HG03354 (cell line): ENCODE measurements at regions not wholly inside any gene's neighbourhood (a gene's known extent, or its start where the extent isn't known, plus 50 kb on each side); places are given as distances from the start of the nearest gene placed in this dataset.

Source experiments
- ATAC-seq: cut with Tn5 transposase; IDR thresholded peaks from one replicate; pipeline ENCODE4 v1.9.1; 2021; ENCODE audit warnings: mild to moderate bottlenecking; ENCODE audit not compliant: unreplicated experiment, poor library complexity, severe bottlenecking

DNA sequence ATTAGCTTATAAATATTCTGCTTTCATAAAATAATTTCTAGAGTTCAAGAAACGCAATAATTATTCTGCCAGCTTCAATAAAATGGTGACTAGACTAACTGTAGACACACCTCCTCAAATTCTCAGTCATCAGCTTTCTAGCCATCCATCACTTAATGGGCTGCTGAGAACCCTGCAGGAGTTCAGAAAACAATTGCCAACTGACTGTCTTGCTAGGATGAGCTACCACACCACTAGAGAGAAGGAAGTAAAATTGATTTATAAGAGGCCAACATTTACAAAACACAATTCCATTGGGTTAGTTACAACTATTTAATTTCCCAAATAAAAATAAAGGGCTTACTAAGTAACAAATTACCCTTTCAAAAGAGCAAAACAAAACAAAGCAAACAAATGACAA, 126.5 kb upstream of the PAPPA start:
- no peak for ATAC-seq

DNA sequence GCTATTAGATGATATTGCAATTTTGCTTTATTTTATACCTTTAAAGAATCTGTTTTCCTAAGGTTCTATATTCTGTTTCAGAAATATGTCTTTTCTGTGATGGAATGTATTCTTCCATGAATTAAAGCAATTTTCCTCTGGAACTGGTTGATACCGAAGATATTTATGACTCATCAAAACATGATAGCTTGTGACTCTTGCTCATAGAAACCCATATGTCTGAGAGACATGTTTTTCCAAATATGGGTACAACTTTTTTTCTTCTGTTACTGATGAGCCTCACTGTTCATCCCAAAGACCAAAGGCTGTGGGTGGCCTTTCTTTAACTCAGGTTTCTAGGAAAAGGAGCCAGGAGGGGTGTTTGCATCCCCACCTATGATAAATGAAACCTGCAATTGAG, 126.1 kb upstream of the PAPPA start:
- no peak for ATAC-seq

DNA sequence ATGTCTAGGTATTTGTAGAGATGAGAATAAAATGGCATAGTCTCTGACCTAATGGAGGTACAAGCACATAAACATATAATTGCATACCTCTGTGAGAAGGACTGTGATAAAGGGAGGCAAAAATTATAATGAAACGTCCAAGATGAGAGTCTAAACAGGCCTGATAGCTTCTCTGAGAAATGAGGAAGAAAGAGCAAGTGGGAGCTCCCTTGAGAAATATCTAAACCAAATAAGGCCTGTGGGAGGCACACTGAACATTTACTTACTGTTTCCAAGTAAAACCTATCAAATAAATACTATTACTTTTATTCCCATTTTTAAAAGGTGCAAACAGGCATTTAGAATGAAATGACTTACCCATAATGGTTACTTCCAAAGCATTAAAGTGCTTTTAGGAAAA, 125.6 kb upstream of the PAPPA start:
- ATAC-seq: no peak

DNA sequence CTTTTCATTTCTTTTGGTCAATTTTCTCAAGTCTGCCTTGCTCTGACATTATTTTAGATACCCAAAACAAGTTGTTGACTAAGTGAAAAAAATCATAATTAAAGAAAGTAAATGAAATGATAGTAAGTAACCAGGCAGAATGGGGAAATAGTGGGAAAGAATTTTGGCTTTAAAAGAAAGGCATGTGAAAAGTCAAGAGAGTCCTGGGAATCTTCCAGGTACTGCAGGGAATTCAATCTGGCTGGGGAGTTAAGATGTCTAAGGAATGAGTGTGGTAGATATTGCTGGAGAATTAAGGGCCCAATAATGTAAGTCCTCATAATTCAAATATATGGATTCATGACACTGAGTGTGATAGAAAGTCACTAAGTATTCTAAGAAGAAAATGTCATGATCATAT, 123.1 kb upstream of the PAPPA start:
- ATAC-seq: no peak

DNA sequence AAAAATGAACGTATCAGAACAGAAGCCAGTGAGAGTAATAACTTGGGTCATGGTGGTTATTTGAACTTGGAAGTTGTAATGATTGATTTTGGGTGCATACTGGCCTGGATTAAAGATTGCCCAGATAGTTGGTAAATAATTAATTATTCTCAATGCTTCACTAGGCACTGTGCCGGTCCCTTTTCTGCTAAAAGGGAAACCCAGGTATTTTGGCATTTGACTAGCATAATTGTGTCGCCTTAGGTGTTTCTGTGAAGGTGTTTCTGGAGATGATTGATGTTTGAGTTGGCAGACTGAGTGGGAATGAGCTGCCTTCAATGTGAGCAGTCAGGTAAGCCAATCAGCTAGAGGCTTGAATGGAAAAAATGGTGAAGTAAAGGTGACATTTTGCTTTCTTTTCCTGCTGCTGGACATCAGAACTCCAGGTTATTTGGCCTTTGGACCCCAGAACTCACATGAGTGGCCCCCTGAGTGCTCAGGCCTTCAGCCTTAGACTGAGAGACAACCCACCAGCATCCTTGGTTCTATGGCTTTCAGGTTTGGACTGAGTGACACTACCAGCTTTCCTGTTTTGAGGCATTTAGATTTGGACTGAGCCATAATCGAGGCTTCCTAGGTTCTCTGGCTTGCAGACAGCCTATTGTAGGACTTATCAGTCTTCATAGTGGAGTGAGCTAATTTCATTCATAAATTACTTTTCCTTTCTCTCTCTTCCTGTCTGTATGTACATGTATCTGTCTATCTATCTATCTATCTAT, 120.7 kb upstream of the PAPPA start:
- no peak for ATAC-seq

DNA sequence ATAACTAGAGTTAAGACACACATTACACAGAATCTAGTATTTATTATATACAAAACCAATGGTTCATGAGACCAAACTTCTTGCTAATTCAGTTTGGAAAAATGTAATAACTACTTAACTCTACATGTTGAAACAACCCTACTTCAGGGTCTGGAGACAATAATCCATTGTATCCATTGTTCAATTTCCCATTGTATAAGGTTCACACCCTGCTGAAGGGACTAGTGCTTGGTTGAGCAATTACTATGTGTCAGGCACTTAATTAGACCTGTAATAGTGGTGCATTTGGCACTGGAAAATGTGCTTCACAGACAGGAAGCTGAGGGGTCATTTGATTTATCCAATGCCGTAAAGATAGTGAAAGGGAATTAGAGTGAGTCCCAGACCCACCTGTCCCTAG, 114.3 kb upstream of the PAPPA start:
- no peak for ATAC-seq

DNA sequence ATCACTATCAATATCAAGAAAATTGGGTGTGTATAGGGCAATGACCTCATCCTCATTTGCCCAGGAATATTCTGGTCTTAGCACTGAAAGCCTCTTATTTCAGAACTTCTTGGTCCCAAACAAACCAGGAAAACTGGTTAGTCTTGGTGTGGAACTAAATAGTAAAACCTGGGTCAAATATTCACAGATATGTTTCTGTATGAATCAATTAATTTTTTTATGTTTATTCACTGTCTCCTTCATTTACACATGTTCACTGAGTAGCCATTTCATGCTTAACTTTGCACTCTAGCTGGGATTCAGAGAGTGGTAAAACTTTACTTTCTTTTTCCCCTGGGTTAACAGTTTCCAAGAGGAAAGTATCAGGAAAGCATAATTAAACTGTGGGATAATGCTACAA, 113.7 kb upstream of the PAPPA start:
- ATAC-seq: no peak

DNA sequence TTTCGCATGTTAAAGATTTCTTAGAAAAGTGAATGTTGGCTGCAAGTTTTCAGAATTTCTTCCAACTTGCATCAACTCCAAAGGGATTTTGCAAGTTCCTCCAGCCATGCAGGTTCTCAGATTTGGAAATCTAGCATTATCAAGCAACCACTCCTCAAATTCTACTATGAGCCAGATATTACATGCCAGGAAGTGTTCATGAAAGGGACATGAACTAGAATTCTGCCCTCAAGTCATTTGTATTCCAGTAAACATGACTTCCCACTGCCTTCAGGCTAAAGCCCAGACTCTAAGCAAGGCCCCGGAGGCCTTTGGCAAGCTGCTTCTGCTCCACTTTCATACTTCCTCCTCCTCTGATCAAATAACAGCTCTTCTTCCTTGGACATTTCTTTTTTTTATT, 111.3 kb upstream of the PAPPA start:
- ATAC-seq: no peak

DNA sequence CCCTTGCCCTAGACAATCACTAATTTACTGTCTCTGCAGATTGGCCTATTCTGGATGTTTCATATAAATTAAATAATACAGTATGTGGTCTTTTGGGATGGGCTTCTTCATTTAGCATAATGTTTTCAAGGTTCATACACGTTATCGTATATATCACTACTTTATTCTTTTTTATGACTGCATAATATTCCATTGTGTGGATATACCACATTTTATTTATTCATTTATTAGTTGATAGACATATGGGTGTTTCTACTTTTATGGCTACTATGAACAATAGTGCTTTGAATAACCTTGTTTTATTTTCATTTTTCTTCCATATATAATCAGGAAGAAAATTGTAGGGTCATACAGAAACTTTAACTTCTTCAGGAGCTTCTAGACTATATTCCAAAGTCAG, 108.5 kb upstream of the PAPPA start:
- no peak for ATAC-seq

DNA sequence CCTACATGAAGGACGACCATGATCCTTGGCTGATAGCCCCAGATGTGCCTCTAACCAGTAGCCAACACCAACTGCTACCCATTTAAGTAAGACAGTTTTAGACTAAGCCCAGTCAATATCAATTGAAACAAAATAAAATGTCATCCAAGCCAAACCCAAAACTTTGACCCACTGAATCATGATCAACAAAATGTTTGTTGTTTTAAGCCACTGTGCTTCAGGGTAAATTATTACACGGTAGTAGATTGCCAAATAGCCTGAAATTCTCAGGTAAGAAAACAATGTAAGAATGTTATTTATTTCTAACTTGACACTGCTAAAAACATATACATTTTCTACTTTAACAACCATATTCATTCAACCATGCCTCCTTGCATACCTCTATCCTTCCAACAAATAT, 105.5 kb upstream of the PAPPA start:
- no peak for ATAC-seq

DNA sequence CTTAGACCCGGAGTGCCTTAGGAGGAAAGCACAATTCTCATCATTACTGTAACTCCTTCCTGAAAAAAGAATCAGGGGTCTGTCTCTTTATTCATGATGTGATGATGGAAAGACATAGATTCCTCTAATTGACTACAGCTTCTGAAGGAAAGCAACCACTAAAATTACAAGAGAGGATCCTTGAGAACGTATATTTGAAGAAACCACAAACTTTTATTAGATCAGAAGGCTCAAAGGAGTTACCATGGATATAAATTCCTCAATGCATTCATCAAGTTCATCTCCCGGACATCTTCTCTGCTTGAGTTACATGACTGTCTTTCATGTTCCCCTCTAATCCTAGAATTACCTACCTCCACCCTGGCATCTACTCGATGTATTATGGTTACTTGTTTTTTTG, 104.1 kb upstream of the PAPPA start:
- no peak for ATAC-seq

DNA sequence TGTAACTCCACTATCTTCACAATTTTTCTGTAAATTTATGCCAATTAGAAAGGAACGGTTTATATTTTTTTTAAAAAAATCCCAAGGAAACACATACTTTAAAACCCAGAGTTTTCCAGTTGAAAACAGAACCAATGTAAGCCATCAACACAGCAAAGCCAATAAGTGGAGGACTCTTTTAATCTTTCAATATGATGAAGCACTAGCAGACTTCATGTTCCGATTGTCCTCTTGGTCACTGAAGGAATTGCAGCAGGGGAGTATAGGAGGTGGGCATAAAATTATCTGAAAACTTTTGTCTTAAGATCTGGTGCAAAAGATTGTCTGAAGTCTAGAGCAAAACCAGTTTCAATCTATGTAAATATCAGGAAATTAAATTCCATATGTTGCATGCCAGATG, 102.1 kb upstream of the PAPPA start:
- no peak for ATAC-seq

DNA sequence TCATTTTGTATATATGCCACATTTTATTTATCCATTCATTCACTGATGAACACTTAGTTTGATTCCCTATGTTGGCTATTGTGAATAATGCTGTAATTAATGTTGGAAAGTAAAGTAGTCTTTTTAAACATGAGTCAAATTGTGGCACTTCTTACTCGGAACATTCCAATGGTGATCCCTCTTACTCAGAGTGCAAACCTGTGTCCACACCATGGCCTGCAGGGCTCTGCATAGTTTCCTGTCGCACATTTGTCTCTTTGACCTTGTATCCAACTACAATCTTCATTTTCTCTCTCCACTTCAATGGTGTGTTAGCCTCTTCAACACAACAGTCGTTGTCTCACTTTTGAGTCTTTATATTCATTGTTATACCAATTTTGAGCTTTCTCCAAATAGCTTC, 98.1 kb upstream of the PAPPA start:
- no peak for ATAC-seq

DNA sequence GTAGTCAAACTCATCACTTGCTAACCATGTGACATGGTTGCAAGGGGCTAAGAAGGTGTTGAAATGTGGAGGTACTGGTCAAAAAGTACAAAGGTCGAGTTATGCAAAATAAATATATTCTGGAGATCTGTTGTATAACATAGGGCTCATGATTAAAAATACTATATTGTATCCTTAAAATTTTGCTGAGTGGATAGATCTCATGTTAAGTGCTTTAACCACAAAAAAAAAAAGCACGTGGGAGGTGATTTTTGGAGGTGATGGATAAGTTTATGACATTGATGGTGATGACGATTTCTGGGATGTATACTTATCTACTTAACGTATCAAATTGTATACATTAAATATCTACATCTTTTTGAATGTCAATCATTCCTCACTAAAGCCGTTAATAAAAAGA, 96.2 kb upstream of the PAPPA start:
- no peak for ATAC-seq

DNA sequence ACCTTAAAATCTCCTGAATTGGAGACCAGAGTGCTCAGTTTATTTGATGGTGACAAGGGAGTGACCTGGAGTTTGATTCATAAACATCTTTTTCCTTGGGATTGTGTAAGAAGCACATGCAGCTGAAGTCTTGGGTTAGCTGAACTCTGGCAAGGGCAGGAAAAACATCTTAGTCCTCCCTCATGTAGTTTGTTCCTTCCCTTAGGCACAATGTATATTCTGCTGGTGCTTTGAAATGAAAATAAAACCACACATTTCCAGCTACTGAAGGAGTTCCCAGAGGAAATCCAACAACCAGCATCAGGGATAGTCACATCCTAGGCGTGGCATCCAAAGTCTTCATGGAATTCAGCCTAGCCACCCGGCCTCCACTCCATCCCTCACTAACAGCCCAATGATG, 95.2 kb upstream of the PAPPA start:
- ATAC-seq: no peak

DNA sequence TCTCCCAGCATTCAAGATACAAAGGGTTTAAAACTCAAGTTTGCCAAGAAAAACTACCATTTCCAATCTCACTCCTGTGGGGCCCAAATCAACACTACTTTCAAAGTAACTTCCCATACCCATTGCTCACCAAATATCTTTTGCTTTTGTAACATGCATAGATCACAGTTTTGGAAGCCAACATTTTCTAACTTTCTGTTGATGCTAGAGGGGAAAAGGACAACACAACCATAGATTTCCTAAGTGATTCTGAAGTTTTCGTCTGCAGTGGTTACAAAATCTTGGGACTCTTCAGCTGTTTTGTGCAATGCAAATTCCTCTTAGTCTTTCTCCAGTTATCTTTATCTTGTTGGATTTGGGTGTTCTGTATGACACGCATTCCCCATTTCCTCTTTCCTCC, 94.1 kb upstream of the PAPPA start:
- no peak for ATAC-seq

DNA sequence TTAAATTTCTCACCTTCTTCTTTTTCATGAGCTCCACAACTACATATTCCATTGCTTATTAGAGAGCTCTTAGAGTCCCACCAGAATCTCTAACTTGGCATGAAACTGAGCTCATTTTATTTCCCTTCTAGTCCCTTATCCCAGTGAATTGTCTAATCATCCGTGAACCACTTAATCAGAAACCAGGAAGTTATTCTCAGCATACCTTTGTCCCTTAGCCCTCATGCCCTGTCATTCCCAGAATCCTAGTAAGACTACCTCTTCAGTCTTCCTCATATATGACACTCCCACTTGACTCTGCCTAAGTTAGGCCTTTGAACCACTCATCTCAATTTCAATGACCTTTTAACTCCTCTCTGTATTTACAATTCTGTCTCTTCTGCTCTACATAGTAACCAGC, 93.0 kb upstream of the PAPPA start:
- ATAC-seq: no peak

DNA sequence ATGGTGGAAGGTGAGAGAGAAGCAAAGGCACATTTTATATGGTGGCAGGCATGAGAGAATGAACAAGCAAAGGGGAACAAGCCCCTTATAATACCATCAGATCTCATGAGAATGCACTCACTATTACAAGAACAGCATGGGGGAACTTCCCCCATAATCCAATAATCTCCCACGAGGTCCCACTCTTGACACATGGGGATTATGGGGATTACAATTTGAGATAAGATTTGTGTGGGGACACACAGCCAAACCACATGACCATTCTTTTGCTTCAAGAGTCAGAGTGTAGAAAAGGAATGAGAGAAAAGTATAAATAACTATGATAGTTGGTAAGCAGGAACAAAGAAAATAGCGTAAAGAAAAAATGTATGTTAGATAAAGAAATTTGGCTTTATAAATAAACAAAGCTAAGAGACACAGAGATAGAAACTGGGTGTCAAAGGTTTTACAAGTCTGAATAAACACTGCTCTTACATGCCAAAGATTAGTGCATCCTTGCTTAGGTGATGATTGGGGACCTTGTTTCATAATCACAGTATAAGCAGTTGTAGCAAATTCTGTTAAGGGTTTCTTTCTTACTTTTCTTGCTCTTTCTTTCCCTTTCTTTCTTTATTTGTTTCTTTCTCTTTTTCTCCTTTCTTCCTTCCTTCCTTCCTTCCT, 91.9 kb upstream of the PAPPA start:
- ATAC-seq: no peak

DNA sequence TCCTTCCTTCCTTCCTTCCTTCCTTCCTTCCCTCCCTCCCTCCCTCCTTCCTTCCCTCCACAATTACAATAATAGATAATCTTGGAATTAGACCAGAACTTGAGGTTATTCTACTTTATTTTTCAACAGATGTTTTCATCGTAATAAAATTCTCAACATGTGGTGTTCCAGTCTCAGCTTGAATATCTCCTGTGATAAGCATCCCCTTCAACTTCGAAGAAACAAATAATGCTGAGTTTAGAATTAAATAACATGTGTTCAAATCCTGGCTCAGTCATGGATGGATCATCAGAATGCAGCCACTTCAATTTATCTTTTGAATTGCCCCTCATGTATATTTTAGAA, 91.4 kb upstream of the PAPPA start:
- no peak for ATAC-seq

DNA sequence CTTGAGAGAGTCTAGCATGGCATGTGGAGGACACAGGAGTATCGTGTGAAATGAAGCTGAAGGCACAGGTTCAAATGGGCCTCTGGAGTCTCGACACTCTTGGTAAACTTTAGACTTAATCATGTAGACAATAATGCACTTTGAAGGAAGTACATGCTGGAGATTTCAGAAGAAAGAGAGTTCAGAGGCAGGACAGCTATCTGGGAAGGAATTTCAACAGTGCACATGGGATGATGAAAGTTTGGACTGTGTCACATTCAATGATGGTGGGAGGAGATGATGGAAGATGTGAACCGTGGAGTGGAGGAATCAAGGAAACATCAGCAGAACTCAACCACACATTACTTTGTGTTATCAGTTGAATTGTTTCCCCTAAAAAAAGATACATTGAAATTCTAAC, 88.6 kb upstream of the PAPPA start:
- ATAC-seq: no peak

DNA sequence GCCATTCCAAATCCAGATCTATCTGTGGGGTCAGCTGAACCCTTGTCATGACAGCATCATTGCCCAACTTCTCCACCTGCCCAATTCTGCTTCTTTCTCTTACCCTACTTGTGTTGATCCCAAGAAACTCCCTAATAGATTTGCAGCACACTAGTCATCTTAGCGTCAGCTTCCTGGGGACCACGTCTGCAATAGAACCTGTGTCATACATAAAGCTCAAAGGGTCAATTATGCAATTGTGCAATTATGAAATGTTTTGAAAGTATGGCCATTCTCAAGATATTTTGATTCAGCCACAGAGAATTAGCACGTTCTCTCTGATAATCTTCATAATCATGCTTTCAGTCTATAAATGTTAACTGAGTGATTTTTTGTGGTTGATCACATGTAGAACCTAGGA, 87.4 kb upstream of the PAPPA start:
- no peak for ATAC-seq

DNA sequence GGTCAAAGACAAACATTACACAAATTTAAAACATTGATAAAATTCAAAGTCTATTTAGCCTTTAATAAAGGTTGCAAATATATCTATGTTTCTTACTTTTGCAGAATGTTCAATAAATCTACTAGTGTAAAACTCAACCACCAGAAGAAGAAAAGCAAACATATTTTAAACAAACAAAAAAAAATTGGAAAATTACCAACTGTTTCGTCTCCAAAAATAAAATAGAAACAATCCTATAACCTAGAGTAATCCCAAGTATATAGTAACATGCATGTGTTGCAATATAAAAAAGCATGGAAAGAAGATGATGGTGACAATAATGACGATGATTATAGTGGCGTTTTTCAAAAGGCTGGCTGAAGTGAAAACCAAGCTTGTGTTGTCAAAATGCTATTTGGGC, 86.0 kb upstream of the PAPPA start:
- no peak for ATAC-seq
